HCT116 (cell line): ENCODE measurements at regions not wholly inside any gene's neighbourhood (a gene's known extent, or its start where the extent isn't known, plus 50 kb on each side); places are given as distances from the start of the nearest gene placed in this dataset.

Experiments used
- ATAC-seq: fragments of 200-7000 bp; cut with Tn5 transposase; 2 replicates; pipeline ENCODE4 v1.9.1; 2020; ENCODE audit warnings: mild to moderate bottlenecking, moderate library complexity
- BruUV-seq: library from RNA; stranded (reverse); fragments of 400-500 nt; replicated peaks from 2 replicates; lab custom pipeline; 2021; lab: Mats Ljungman, UMichigan
- CTCF ChIA-PET: fragments of 300-600 bp; sonication (Branson Sonifier 250); formaldehyde crosslinking; loops from one replicate; lab custom pipeline; 2021; ENCODE audit warnings: antibody characterized with exemption; lab: Charles Lee
- POLR2A ChIA-PET: fragments of 300-600, 350-600 bp; sonication (Branson Sonifier 250); formaldehyde crosslinking; loops from one replicate; lab custom pipeline; 2021; ENCODE audit warnings: antibody characterized with exemption; lab: Charles Lee
- RAD21 ChIA-PET, 2 experiments: fragments of 300-600 bp; sonication (Branson Sonifier 250); formaldehyde crosslinking; loops; one replicate each; lab custom pipeline; 2023; ENCODE audit warnings: low total read pairs in 2 of 2; ENCODE audit not compliant: uncharacterized antibody in 2 of 2, unreplicated experiment in 2 of 2, low non-redundant PET in 1 of 2; lab: Charles Lee
- DNase-seq: peaks from one replicate; pipeline ENCODE4 v3.0.0-alpha.2; 2010; ENCODE audit warnings: low read depth, low spot score
- H2AFZ ChIP-seq: fragments of 200-600 bp; shearing (Covaris generic), sonication (generic); 2 replicates; pipeline ENCODE4 v1.6.1; 2017; ENCODE audit warnings: low read depth, mixed run types, mixed read lengths, antibody characterized with exemption, low read length; ENCODE audit not compliant: poor library complexity, severe bottlenecking
- H3K27ac ChIP-seq: 2 replicates; pipeline ENCODE4 v1.5.1; 2012; ENCODE audit warnings: low read depth, low read length
- H3K27me3 ChIP-seq: fragments of 200-600 bp; sonication (generic); 2 replicates; pipeline ENCODE4 v1.6.1; 2016; ENCODE audit warnings: mixed run types, low read length, mixed read lengths; ENCODE audit not compliant: insufficient read depth
- H3K36me3 ChIP-seq, 2 experiments: fragments of 200-500 bp in 1 of 2; fragments of 200-600 bp in 1 of 2; sonication (Bioruptor generic) in 1 of 2; sonication (generic) in 1 of 2; 2 replicates each; pipeline versions ENCODE4 v1.5.1 to v1.6.1; 2014 to 2016; ENCODE audit warnings: low read length in 2 of 2, inconsistent platforms in 1 of 2, mixed read lengths in 1 of 2, mixed run types in 1 of 2; ENCODE audit not compliant: insufficient read depth in 2 of 2, control insufficient read depth in 1 of 2
- H3K4me1 ChIP-seq, 2 experiments: fragments of 200-600 bp in 1 of 2; sonication (generic) in 1 of 2; 2 replicates each; pipeline versions ENCODE4 v1.5.1 to v1.6.1; 2012 to 2017; ENCODE audit warnings: low read length in 2 of 2, inconsistent platforms in 1 of 2, mild to moderate bottlenecking in 1 of 2, mixed read lengths in 1 of 2, mixed run types in 1 of 2, moderate library complexity in 1 of 2; ENCODE audit not compliant: insufficient read depth in 2 of 2, control insufficient read depth in 1 of 2
- H3K4me2 ChIP-seq: fragments of 200-600 bp; sonication (generic); 2 replicates; pipeline ENCODE4 v1.6.1; 2017; ENCODE audit warnings: mixed run types, low read length, mixed read lengths
- H3K4me3 ChIP-seq, 2 experiments: fragments of 200-600 bp in 1 of 2; sonication (generic) in 1 of 2; replicated peaks in 1 of 2; 2 replicates each; pipeline ENCODE4 v1.5.1; 2011 to 2016; ENCODE audit warnings: low read length in 2 of 2, control low read depth in 1 of 2, low read depth in 1 of 2, mild to moderate bottlenecking in 1 of 2, mixed read lengths in 1 of 2, mixed run types in 1 of 2
- H3K79me2 ChIP-seq: fragments of 200-600 bp; sonication (generic); 2 replicates; pipeline ENCODE4 v1.6.1; 2017; ENCODE audit warnings: mild to moderate bottlenecking, mixed run types, low read length, moderate library complexity, mixed read lengths; ENCODE audit not compliant: insufficient read depth
- H3K9ac ChIP-seq: fragments of 200-600 bp; sonication (generic); 2 replicates; pipeline ENCODE4 v1.6.1; 2016; ENCODE audit warnings: low read length, mixed read lengths
- H3K9me2 ChIP-seq: fragments of 200-600 bp; sonication (generic), shearing (Covaris generic); 2 replicates; pipeline ENCODE4 v1.6.1; 2017; ENCODE audit warnings: mixed run types, mild to moderate bottlenecking, moderate library complexity; ENCODE audit not compliant: insufficient read depth
- H3K9me3 ChIP-seq, 2 experiments: fragments of 200-500 bp in 1 of 2; fragments of 200-600 bp in 1 of 2; sonication (Bioruptor generic) in 1 of 2; sonication (generic) in 1 of 2; 2 replicates each; pipeline ENCODE4 v1.6.1; 2014 to 2017; ENCODE audit warnings: low read length in 2 of 2, mixed read lengths in 2 of 2, inconsistent platforms in 1 of 2, low read depth in 1 of 2, mild to moderate bottlenecking in 1 of 2, mixed run types in 1 of 2, moderate library complexity in 1 of 2; ENCODE audit not compliant: control insufficient read depth in 1 of 2, insufficient read depth in 1 of 2
- H4K20me1 ChIP-seq: fragments of 200-600 bp; sonication (generic), shearing (Covaris generic); 2 replicates; pipeline ENCODE4 v1.6.1; 2017; ENCODE audit warnings: mixed run types, mild to moderate bottlenecking, moderate library complexity; ENCODE audit not compliant: insufficient read depth
- CBX3 ChIP-seq: IDR thresholded peaks from 2 replicates; pipeline ENCODE4 v1.6.1; 2012; ENCODE audit warnings: low read depth
- CEBPB ChIP-seq: IDR thresholded peaks from 2 replicates; pipeline ENCODE4 v1.6.1; 2012; ENCODE audit warnings: low read depth
- ELF1 ChIP-seq: IDR thresholded peaks from 2 replicates; pipeline ENCODE4 v1.6.1; 2012; ENCODE audit warnings: low read depth, borderline replicate concordance
- FOSL1 ChIP-seq: IDR thresholded peaks from 2 replicates; pipeline ENCODE4 v1.6.1; 2012; ENCODE audit warnings: low read depth
- JUND ChIP-seq: IDR thresholded peaks from 2 replicates; pipeline ENCODE4 v1.6.1; 2012
- POLR2A ChIP-seq: IDR thresholded peaks from 2 replicates; pipeline ENCODE4 v1.7.0; 2011; ENCODE audit warnings: borderline replicate concordance; ENCODE audit not compliant: insufficient read depth, insufficient read length; ENCODE audit errors: extremely low read depth
- POLR2AphosphoS5 ChIP-seq: IDR thresholded peaks from 2 replicates; pipeline ENCODE4 v1.6.1; 2011; ENCODE audit warnings: mild to moderate bottlenecking, low read depth, low read length, moderate library complexity
- RAD21 ChIP-seq: IDR thresholded peaks from 2 replicates; pipeline ENCODE4 v1.6.1; 2012; ENCODE audit warnings: low read depth, mild to moderate bottlenecking
- SRF ChIP-seq: IDR thresholded peaks from 2 replicates; pipeline ENCODE4 v1.6.1; 2012; ENCODE audit warnings: low read depth
- TCF7L2 ChIP-seq: IDR thresholded peaks from 2 replicates; pipeline ENCODE4 v1.7.0; 2011; ENCODE audit warnings: borderline replicate concordance, inconsistent platforms; ENCODE audit not compliant: insufficient read depth, insufficient read length; ENCODE audit errors: extremely low read depth
- YY1 ChIP-seq: IDR thresholded peaks from 2 replicates; pipeline ENCODE4 v1.6.1; 2011; ENCODE audit warnings: low read length, low read depth, moderate library complexity, mild to moderate bottlenecking; ENCODE audit not compliant: insufficient replicate concordance; ENCODE audit errors: extremely low read depth
- intact Hi-C: fragments of 100-400 bp; cut with micrococcal nuclease; formaldehyde crosslinking; loops from 2 replicates; pipeline ENCODE4 v1.10.0; 2022
- TF ChIP-seq, protein P1 (sequence below): IDR thresholded peaks from 2 replicates; pipeline ENCODE4 v1.6.1; 2012
- TF ChIP-seq, protein P2 (sequence below): IDR thresholded peaks from 2 replicates; pipeline ENCODE4 v1.6.1; 2012; ENCODE audit warnings: low read depth
- TF ChIP-seq, protein P3 (sequence below): IDR thresholded peaks from 2 replicates; pipeline ENCODE4 v1.6.1; 2011; ENCODE audit warnings: mild to moderate bottlenecking, low read length, moderate library complexity; ENCODE audit not compliant: insufficient replicate concordance; ENCODE audit errors: extremely low read depth

DNA sequence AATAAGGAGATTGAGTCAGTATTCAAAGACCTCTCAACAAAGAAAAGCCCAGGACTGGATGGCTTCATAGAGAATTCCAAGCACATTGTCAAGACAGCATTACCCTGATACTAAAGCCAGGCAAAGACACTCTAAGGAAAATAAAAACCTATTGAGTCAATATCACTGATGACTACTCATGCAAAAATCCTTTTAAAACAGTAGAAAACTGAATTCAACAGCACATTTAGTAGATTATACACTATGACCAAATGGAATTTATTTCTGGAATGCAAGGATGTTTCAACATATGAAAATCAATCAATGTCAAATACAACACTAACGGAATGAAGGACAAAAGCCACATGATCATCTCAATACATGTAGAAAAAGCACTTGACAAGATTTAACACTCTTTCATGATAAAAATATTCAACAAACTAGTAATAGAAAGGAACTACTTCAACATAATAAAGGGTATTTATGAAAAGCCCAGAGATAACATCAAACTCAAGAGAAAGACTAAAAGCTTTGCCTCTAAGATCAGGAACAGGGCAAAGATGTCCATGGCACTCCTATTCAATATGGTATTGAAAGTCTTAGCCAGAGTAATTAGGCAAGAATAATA is 633.3 kb downstream of the ANKRD50 start:
- H3K9me3 ChIP-seq, result no peaks in the 10 kb centered on the region
- H3K9me2 ChIP-seq, result no peaks in the 10 kb centered on the region
- H3K27ac ChIP-seq, result no peak overlapping the region
- H3K79me2 ChIP-seq, result no peaks in the 10 kb centered on the region
- ChIA-PET CTCF (no interaction called here), RAD21 (no interaction called here), POLR2A (no interaction called here)
- H3K4me1 ChIP-seq, result no peaks in the 10 kb centered on the region
- H3K27me3 ChIP-seq, result no peaks in the 10 kb centered on the region
- no peak overlapping the region for H3K4me3 ChIP-seq
- no peak for ATAC-seq
- H3K9ac ChIP-seq, result no peak overlapping the region
- H4K20me1 ChIP-seq, result no peaks in the 10 kb centered on the region
- intact Hi-C loops, result no loop called here
- H2AFZ ChIP-seq, result no peak overlapping the region
- no peak for DNase-seq
- TF ChIP-seq POLR2A (no peak), SRF (no peak), RAD21 (no peak), YY1 (no peak), ELF1 (no peak), CBX3 (no peak), JUND (no peak), TCF7L2 (no peak), POLR2AphosphoS5 (no peak), FOSL1 (no peak), CEBPB (no peak)
- TF ChIP-seq, protein P1, sequence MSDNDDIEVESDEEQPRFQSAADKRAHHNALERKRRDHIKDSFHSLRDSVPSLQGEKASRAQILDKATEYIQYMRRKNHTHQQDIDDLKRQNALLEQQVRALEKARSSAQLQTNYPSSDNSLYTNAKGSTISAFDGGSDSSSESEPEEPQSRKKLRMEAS, result no peak
- TF ChIP-seq, protein P2, sequence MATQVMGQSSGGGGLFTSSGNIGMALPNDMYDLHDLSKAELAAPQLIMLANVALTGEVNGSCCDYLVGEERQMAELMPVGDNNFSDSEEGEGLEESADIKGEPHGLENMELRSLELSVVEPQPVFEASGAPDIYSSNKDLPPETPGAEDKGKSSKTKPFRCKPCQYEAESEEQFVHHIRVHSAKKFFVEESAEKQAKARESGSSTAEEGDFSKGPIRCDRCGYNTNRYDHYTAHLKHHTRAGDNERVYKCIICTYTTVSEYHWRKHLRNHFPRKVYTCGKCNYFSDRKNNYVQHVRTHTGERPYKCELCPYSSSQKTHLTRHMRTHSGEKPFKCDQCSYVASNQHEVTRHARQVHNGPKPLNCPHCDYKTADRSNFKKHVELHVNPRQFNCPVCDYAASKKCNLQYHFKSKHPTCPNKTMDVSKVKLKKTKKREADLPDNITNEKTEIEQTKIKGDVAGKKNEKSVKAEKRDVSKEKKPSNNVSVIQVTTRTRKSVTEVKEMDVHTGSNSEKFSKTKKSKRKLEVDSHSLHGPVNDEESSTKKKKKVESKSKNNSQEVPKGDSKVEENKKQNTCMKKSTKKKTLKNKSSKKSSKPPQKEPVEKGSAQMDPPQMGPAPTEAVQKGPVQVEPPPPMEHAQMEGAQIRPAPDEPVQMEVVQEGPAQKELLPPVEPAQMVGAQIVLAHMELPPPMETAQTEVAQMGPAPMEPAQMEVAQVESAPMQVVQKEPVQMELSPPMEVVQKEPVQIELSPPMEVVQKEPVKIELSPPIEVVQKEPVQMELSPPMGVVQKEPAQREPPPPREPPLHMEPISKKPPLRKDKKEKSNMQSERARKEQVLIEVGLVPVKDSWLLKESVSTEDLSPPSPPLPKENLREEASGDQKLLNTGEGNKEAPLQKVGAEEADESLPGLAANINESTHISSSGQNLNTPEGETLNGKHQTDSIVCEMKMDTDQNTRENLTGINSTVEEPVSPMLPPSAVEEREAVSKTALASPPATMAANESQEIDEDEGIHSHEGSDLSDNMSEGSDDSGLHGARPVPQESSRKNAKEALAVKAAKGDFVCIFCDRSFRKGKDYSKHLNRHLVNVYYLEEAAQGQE, result no peak
- TF ChIP-seq, protein P3, sequence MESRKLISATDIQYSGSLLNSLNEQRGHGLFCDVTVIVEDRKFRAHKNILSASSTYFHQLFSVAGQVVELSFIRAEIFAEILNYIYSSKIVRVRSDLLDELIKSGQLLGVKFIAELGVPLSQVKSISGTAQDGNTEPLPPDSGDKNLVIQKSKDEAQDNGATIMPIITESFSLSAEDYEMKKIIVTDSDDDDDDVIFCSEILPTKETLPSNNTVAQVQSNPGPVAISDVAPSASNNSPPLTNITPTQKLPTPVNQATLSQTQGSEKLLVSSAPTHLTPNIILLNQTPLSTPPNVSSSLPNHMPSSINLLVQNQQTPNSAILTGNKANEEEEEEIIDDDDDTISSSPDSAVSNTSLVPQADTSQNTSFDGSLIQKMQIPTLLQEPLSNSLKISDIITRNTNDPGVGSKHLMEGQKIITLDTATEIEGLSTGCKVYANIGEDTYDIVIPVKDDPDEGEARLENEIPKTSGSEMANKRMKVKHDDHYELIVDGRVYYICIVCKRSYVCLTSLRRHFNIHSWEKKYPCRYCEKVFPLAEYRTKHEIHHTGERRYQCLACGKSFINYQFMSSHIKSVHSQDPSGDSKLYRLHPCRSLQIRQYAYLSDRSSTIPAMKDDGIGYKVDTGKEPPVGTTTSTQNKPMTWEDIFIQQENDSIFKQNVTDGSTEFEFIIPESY, result no peak
- no peaks in the 10 kb centered on the region for H3K36me3 ChIP-seq
- BruUV-seq, result no TSS peak
- no peak overlapping the region for H3K4me2 ChIP-seq
